HEK293 (cell line): ENCODE measurements at regions not wholly inside any gene's neighbourhood (a gene's known extent, or its start where the extent isn't known, plus 50 kb on each side); places are given as distances from the start of the nearest gene placed in this dataset.

ENCODE experiments used
- EGR2 ChIP-seq: fragments of 450-650 bp; formaldehyde crosslinking; IDR thresholded peaks from 2 replicates; pipeline ENCODE4 v1.5.1; 2016; ENCODE audit warnings: low read depth, missing biosample characterization, missing genetic modification characterization
- OSR2 ChIP-seq: fragments of 450-650 bp; formaldehyde crosslinking; IDR thresholded peaks from 2 replicates; pipeline ENCODE4 v1.5.1; 2016; ENCODE audit warnings: missing biosample characterization, missing genetic modification characterization
- SCRT2 ChIP-seq: fragments of 450-650 bp; formaldehyde crosslinking; IDR thresholded peaks from 2 replicates; pipeline ENCODE4 v1.5.1; 2016; ENCODE audit warnings: missing biosample characterization, missing genetic modification characterization
- SP2 ChIP-seq: fragments of 450-650 bp; formaldehyde crosslinking; IDR thresholded peaks from 2 replicates; pipeline ENCODE4 v1.5.1; 2016; ENCODE audit warnings: missing biosample characterization, missing genetic modification characterization
- ZBTB20 ChIP-seq: fragments of 450-650 bp; formaldehyde crosslinking; IDR thresholded peaks from 2 replicates; pipeline ENCODE4 v1.5.1; 2016; ENCODE audit warnings: missing biosample characterization, missing genetic modification characterization
- ZBTB8A ChIP-seq: fragments of 450-650 bp; formaldehyde crosslinking; IDR thresholded peaks from 2 replicates; pipeline ENCODE4 v1.5.1; 2016; ENCODE audit warnings: missing biosample characterization, missing genetic modification characterization
- ZFP41 ChIP-seq: fragments of 450-650 bp; formaldehyde crosslinking; IDR thresholded peaks from 2 replicates; pipeline ENCODE4 v1.5.1; 2016; ENCODE audit warnings: missing biosample characterization, missing genetic modification characterization, borderline replicate concordance
- ZIC2 ChIP-seq: fragments of 450-650 bp; formaldehyde crosslinking; IDR thresholded peaks from 2 replicates; pipeline ENCODE4 v1.5.1; 2016; ENCODE audit warnings: missing biosample characterization, missing genetic modification characterization
- ZNF133 ChIP-seq: fragments of 450-650 bp; formaldehyde crosslinking; IDR thresholded peaks from 2 replicates; pipeline ENCODE4 v1.5.1; 2016; ENCODE audit warnings: missing biosample characterization, missing genetic modification characterization
- ZNF157 ChIP-seq: fragments of 450-650 bp; formaldehyde crosslinking; IDR thresholded peaks from 2 replicates; pipeline ENCODE4 v1.5.1; 2016; ENCODE audit warnings: missing biosample characterization, missing genetic modification characterization
- ZNF214 ChIP-seq: fragments of 450-650 bp; formaldehyde crosslinking; IDR thresholded peaks from 2 replicates; pipeline ENCODE4 v1.5.1; 2017; ENCODE audit warnings: missing biosample characterization, mild to moderate bottlenecking, missing genetic modification characterization, borderline replicate concordance
- ZNF221 ChIP-seq: fragments of 450-650 bp; formaldehyde crosslinking; IDR thresholded peaks from 2 replicates; pipeline ENCODE4 v1.5.1; 2017; ENCODE audit warnings: missing biosample characterization, missing genetic modification characterization, borderline replicate concordance
- ZNF23 ChIP-seq: fragments of 450-650 bp; formaldehyde crosslinking; IDR thresholded peaks from 2 replicates; pipeline ENCODE4 v1.5.1; 2016; ENCODE audit warnings: missing biosample characterization, missing genetic modification characterization, borderline replicate concordance
- ZNF274 ChIP-seq, 2 experiments: fragments of 200-500 bp in 1 of 2; fragments of 450-650 bp in 1 of 2; sonication (Bioruptor generic) in 1 of 2; formaldehyde crosslinking in 1 of 2; IDR thresholded peaks; 2 replicates each; pipeline versions ENCODE4 v1.5.1 to v1.6.1; 2014 to 2016; ENCODE audit warnings: borderline replicate concordance in 1 of 2, inconsistent platforms in 1 of 2, low read length in 1 of 2, missing biosample characterization in 1 of 2, missing genetic modification characterization in 1 of 2
- ZNF302 ChIP-seq: fragments of 450-650 bp; formaldehyde crosslinking; IDR thresholded peaks from 2 replicates; pipeline ENCODE4 v1.5.1; 2016; ENCODE audit warnings: missing biosample characterization, missing genetic modification characterization, low read depth
- ZNF423 ChIP-seq: fragments of 450-650 bp; formaldehyde crosslinking; IDR thresholded peaks from 2 replicates; pipeline ENCODE4 v1.5.1; 2016; ENCODE audit warnings: missing biosample characterization, missing genetic modification characterization
- ZNF561 ChIP-seq: fragments of 450-650 bp; IDR thresholded peaks from 2 replicates; pipeline ENCODE4 v1.5.1; 2018; ENCODE audit warnings: missing biosample characterization, missing genetic modification characterization, borderline replicate concordance
- ZNF571 ChIP-seq: fragments of 450-650 bp; formaldehyde crosslinking; IDR thresholded peaks from 2 replicates; pipeline ENCODE4 v1.5.0; 2017; ENCODE audit warnings: missing biosample characterization, missing genetic modification characterization
- ZNF624 ChIP-seq: fragments of 450-650 bp; formaldehyde crosslinking; IDR thresholded peaks from 2 replicates; pipeline ENCODE4 v1.5.1; 2017; ENCODE audit warnings: missing biosample characterization, missing genetic modification characterization
- ZNF76 ChIP-seq: fragments of 450-650 bp; formaldehyde crosslinking; IDR thresholded peaks from 2 replicates; pipeline ENCODE4; 2016; ENCODE audit warnings: low read depth, missing biosample characterization, missing genetic modification characterization, borderline replicate concordance
- ZNF791 ChIP-seq: fragments of 450-650 bp; formaldehyde crosslinking; IDR thresholded peaks from 2 replicates; pipeline ENCODE4 v1.5.1; 2016; ENCODE audit warnings: missing biosample characterization, missing genetic modification characterization
- ZNF792 ChIP-seq: fragments of 450-650 bp; formaldehyde crosslinking; IDR thresholded peaks from 2 replicates; pipeline ENCODE4 v1.5.1; 2016; ENCODE audit warnings: missing biosample characterization, missing genetic modification characterization
- TF ChIP-seq, protein P1 (sequence below): fragments of 450-650 bp; formaldehyde crosslinking; conservative IDR thresholded peaks from 2 replicates; pipeline ENCODE4 v1.5.1; 2016; ENCODE audit warnings: low read depth, missing biosample characterization, missing genetic modification characterization
- TF ChIP-seq, protein P2 (sequence below): fragments of 450-650 bp; formaldehyde crosslinking; IDR thresholded peaks from 2 replicates; pipeline ENCODE4 v1.5.1; 2016; ENCODE audit warnings: missing biosample characterization, missing genetic modification characterization
- TF ChIP-seq, protein P3 (sequence below): fragments of 450-650 bp; formaldehyde crosslinking; IDR thresholded peaks from 2 replicates; pipeline ENCODE4 v1.5.1; 2016; ENCODE audit warnings: missing biosample characterization, missing genetic modification characterization
- TF ChIP-seq, protein P4 (sequence below): fragments of 450-650 bp; formaldehyde crosslinking; IDR thresholded peaks from 2 replicates; pipeline ENCODE4 v1.5.1; 2016; ENCODE audit warnings: missing biosample characterization, missing genetic modification characterization
- TF ChIP-seq, protein P5 (sequence below): sonication (generic); formaldehyde crosslinking; IDR thresholded peaks from 2 replicates; pipeline ENCODE4 v1.8.1; 2022; ENCODE audit warnings: mild to moderate bottlenecking, moderate library complexity, missing genetic modification reagents

DNA sequence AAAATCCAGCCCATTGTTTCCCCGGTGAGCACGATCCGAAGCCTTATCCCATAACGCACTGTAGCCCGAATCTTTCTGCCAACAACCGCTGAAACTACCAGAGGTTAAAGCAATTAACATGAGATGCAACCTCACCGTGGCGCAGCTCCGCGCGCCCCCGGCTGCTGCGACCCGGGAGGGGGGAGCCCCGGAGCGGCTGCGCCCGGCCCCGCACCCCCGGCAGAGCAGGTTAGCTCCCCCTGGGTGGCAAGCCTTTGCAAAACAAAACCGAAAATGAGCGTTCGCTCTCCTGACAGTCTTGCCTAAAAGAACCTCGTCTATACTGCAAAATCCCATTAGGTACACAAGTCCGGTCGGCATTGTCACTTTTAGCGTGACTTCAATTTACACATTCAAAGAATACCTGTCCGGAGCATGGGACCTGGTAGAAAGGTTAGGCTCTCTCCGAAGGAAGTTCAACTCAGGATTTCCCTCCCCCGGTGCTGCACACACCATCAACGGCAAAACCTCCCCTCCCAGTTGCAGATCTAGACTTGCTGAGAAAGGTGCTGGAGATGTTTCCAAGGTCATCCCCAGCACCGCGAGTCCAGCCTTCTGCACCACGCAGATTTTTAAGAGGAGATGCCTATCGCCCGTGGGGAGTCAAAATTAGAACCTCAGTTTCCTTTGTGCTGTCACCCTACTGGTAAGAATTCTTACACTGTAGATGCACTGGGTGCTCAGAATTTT, 107.5 kb downstream of the ZNF281 start (continued):
- TF ChIP-seq, protein P1, sequence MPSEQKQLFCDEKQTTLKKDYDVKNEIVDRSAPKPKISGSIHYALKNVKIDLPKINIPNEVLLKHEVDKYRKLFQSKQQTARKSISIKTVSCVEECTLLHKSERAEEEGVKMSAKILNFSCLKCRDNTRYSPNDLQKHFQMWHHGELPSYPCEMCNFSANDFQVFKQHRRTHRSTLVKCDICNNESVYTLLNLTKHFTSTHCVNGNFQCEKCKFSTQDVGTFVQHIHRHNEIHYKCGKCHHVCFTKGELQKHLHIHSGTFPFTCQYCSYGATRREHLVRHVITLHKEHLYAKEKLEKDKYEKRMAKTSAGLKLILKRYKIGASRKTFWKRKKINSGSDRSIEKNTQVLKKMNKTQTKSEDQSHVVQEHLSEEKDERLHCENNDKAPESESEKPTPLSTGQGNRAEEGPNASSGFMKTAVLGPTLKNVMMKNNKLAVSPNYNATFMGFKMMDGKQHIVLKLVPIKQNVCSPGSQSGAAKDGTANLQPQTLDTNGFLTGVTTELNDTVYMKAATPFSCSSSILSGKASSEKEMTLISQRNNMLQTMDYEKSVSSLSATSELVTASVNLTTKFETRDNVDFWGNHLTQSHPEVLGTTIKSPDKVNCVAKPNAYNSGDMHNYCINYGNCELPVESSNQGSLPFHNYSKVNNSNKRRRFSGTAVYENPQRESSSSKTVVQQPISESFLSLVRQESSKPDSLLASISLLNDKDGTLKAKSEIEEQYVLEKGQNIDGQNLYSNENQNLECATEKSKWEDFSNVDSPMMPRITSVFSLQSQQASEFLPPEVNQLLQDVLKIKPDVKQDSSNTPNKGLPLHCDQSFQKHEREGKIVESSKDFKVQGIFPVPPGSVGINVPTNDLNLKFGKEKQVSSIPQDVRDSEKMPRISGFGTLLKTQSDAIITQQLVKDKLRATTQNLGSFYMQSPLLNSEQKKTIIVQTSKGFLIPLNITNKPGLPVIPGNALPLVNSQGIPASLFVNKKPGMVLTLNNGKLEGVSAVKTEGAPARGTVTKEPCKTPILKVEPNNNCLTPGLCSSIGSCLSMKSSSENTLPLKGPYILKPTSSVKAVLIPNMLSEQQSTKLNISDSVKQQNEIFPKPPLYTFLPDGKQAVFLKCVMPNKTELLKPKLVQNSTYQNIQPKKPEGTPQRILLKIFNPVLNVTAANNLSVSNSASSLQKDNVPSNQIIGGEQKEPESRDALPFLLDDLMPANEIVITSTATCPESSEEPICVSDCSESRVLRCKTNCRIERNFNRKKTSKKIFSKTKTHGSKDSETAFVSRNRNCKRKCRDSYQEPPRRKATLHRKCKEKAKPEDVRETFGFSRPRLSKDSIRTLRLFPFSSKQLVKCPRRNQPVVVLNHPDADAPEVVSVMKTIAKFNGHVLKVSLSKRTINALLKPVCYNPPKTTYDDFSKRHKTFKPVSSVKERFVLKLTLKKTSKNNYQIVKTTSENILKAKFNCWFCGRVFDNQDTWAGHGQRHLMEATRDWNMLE (tag by site-specific recombination): no peak
- TF ChIP-seq, protein P2, sequence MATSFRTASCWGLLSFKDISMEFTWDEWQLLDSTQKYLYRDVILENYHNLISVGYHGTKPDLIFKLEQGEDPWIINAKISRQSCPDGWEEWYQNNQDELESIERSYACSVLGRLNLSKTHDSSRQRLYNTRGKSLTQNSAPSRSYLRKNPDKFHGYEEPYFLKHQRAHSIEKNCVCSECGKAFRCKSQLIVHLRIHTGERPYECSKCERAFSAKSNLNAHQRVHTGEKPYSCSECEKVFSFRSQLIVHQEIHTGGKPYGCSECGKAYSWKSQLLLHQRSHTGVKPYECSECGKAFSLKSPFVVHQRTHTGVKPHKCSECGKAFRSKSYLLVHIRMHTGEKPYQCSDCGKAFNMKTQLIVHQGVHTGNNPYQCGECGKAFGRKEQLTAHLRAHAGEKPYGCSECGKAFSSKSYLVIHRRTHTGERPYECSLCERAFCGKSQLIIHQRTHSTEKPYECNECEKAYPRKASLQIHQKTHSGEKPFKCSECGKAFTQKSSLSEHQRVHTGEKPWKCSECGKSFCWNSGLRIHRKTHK (tag by site-specific recombination): no peak
- TF ChIP-seq ZNF221 (tag by site-specific recombination): no peak
- TF ChIP-seq SP2: no peak
- no peak for TF ChIP-seq ZNF302 (tag by site-specific recombination)
- TF ChIP-seq ZNF423 (tag by site-specific recombination): peak; percentile 16; the same call in 1 of the 2 replicates
- TF ChIP-seq ZNF274 (IDR thresholded peaks at IDR 0.05; ENCODE audit: low read length): no peak
- no peak for TF ChIP-seq ZNF274 (tag by site-specific recombination; IDR thresholded peaks at IDR 0.05; ENCODE audit: borderline replicate concordance)
- no peak for TF ChIP-seq ZNF157 (tag by site-specific recombination)
- peak; percentile 46; the same call in 1 of the 2 replicates for TF ChIP-seq ZNF76 (tag by site-specific recombination)
- TF ChIP-seq, protein P3, sequence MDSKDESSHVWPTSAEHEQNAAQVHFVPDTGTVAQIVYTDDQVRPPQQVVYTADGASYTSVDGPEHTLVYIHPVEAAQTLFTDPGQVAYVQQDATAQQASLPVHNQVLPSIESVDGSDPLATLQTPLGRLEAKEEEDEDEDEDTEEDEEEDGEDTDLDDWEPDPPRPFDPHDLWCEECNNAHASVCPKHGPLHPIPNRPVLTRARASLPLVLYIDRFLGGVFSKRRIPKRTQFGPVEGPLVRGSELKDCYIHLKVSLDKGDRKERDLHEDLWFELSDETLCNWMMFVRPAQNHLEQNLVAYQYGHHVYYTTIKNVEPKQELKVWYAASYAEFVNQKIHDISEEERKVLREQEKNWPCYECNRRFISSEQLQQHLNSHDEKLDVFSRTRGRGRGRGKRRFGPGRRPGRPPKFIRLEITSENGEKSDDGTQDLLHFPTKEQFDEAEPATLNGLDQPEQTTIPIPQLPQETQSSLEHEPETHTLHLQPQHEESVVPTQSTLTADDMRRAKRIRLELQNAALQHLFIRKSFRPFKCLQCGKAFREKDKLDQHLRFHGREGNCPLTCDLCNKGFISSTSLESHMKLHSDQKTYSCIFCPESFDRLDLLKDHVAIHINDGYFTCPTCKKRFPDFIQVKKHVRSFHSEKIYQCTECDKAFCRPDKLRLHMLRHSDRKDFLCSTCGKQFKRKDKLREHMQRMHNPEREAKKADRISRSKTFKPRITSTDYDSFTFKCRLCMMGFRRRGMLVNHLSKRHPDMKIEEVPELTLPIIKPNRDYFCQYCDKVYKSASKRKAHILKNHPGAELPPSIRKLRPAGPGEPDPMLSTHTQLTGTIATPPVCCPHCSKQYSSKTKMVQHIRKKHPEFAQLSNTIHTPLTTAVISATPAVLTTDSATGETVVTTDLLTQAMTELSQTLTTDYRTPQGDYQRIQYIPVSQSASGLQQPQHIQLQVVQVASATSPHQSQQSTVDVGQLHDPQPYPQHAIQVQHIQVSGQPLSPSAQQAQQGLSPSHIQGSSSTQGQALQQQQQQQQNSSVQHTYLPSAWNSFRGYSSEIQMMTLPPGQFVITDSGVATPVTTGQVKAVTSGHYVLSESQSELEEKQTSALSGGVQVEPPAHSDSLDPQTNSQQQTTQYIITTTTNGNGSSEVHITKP (tag by site-specific recombination): peak; percentile 61
- no peak for TF ChIP-seq ZNF23 (tag by site-specific recombination)
- no peak for TF ChIP-seq ZNF571 (tag by site-specific recombination)
- TF ChIP-seq EGR2: no peak
- TF ChIP-seq OSR2 (tag by site-specific recombination): no peak
- TF ChIP-seq, protein P4, sequence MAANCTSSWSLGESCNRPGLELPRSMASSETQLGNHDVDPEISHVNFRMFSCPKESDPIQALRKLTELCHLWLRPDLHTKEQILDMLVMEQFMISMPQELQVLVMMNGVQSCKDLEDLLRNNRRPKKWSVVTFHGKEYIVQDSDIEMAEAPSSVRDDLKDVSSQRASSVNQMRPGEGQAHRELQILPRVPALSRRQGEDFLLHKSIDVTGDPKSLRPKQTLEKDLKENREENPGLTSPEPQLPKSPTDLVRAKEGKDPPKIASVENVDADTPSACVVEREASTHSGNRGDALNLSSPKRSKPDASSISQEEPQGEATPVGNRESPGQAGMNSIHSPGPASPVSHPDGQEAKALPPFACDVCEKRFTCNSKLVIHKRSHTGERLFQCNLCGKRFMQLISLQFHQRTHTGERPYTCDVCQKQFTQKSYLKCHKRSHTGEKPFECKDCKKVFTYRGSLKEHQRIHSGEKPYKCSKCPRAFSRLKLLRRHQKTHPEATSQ (tag by site-specific recombination): no peak
- TF ChIP-seq ZBTB8A (tag by site-specific recombination): peak; percentile 24; the same call in 1 of the 2 replicates
- no peak for TF ChIP-seq ZFP41 (tag by site-specific recombination)
- TF ChIP-seq, protein P5, sequence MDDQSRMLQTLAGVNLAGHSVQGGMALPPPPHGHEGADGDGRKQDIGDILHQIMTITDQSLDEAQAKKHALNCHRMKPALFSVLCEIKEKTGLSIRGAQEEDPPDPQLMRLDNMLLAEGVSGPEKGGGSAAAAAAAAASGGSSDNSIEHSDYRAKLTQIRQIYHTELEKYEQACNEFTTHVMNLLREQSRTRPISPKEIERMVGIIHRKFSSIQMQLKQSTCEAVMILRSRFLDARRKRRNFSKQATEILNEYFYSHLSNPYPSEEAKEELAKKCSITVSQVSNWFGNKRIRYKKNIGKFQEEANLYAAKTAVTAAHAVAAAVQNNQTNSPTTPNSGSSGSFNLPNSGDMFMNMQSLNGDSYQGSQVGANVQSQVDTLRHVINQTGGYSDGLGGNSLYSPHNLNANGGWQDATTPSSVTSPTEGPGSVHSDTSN (CRISPR knock-in tag): no peak
- no peak for TF ChIP-seq ZNF561
- TF ChIP-seq ZNF214 (tag by site-specific recombination): no peak
- TF ChIP-seq ZIC2: peak; percentile 62
- peak; percentile 83 for TF ChIP-seq ZBTB20
- no peak for TF ChIP-seq ZNF792 (tag by site-specific recombination)
- no peak for TF ChIP-seq ZNF791
- no peak for TF ChIP-seq ZNF624 (tag by site-specific recombination)
- no peak for TF ChIP-seq SCRT2
- no peak for TF ChIP-seq ZNF133
